ENCODE measurements at regions not wholly inside any gene's neighbourhood (a gene's known extent, or its start where the extent isn't known, plus 50 kb on each side); places are given as distances from the start of the nearest gene placed in this dataset.

DNA sequence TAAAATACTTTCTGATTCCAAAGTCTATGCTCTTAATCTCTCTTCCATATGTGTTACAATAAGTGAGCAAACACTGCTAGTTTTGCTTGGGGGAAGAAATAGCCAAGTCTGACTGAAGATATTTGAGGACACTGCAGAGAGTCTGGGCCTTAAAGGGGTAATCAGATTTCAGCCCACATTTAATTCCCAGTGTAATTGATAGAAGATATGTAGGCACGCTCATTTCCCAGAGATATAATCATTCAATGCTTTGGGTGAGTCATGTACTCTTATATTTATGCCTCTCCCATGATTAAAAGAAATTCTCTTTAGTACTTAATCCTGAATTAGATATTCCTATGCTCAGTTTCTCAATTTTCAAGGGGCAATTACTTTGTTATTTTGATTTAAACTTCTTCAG, 178.1 kb upstream of the POM121L12 start:
- H3K4me3 ChIP-seq (ENCODE audit: low read depth, low read length): no peak overlapping the region
- TF ChIP-seq, protein P1, sequence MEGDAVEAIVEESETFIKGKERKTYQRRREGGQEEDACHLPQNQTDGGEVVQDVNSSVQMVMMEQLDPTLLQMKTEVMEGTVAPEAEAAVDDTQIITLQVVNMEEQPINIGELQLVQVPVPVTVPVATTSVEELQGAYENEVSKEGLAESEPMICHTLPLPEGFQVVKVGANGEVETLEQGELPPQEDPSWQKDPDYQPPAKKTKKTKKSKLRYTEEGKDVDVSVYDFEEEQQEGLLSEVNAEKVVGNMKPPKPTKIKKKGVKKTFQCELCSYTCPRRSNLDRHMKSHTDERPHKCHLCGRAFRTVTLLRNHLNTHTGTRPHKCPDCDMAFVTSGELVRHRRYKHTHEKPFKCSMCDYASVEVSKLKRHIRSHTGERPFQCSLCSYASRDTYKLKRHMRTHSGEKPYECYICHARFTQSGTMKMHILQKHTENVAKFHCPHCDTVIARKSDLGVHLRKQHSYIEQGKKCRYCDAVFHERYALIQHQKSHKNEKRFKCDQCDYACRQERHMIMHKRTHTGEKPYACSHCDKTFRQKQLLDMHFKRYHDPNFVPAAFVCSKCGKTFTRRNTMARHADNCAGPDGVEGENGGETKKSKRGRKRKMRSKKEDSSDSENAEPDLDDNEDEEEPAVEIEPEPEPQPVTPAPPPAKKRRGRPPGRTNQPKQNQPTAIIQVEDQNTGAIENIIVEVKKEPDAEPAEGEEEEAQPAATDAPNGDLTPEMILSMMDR (IDR thresholded peaks at IDR 0.05; ENCODE audit: borderline replicate concordance, insufficient read depth, low read depth, low read length): no peak

DNA sequence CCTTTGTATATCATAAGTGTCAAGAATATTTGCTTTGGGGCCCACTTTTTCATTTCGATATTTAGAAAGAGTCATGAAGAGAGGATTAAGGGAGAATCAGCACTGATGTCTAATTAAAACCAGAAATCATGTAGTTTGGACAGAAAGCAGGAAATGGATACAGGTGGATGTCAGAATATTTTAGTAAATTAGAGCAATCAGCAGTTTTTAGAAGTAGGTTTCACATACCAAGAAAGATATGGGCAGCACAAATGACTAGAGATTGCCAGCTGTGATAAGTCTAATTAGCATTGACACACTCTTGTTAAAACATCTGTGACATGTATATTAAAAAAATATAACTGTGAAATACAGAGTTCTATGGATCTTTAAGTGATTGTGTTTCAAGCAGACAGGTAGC, 180.8 kb upstream of the POM121L12 start:
- no peak overlapping the region for H3K4me3 ChIP-seq (ENCODE audit: low read depth, low read length)
- TF ChIP-seq, protein P1 (IDR thresholded peaks at IDR 0.05; ENCODE audit: borderline replicate concordance, insufficient read depth, low read depth, low read length): no peak

DNA sequence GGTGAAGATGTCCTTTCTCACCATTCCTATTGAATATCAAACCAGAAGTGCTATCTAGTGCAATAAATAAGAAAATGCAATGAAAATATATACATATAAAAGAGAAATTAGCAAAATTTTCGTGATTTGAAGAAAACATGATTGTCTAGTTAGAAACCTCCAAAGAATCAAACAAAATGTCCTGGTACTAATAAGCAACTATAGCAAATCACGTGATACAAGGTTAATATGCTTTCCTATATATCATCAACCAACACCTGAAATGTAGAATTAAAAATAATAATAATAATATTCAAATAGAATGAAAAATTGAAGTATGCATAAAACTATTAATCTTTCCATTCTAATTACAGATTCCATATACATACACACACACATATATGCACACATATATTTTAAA, 183.9 kb upstream of the POM121L12 start:
- TF ChIP-seq, protein P1 (IDR thresholded peaks at IDR 0.05; ENCODE audit: borderline replicate concordance, insufficient read depth, low read depth, low read length): no peak
- H3K4me3 ChIP-seq (ENCODE audit: low read depth, low read length): no peak overlapping the region

DNA sequence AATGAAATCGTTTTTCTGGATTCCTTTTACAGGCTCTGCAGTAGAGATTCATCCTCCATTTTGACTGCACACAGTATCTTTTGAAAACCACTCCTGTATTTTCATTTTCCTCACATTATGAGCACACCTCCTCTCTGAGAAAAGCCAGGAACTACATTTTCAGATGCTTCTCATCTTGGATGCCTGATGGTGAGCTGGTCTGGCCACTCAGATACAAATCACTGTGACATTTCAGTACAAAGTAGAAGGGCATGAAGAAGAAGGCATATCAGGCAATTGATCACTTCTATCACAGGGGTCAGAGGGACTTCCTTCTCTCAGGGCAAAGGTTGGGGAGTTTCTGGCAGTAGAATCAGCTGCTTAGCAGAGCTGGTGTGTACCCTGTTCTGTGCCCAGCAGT, 192.0 kb upstream of the POM121L12 start:
- H3K4me3 ChIP-seq (ENCODE audit: low read depth, low read length): no peak overlapping the region

DNA sequence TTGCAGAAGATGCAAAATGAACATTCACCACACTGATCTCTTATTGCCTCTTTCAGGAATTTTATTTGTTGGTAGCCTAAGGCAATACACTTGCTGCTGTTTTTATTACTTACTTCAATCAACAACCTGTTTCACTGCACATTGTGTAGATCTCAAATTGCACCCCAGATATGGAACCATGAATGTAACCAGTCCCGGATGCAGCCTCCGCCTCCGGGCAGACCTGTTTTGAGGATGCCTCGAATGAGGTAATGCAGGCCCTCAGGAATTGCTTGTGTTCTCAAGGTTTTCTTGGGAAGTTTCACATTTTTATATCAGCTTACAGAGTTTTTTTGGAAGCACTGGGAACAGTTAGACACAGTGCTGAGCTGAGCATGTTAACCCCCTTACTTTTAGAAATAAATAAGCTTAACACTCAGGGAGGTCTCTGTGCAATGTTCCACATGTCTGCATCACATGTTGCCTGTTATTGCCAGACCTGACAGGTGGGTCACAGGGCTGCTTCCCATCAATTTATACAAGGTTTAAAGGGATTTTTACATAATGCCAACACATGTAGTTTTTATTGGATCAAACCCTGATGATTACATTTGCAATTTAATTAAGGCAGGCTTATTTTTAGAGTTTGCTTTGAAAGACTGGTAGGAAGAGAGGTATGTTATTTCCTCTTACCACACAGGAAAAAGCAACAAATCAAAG, 193.1 kb upstream of the POM121L12 start:
- TF ChIP-seq, protein P1 (IDR thresholded peaks at IDR 0.05; ENCODE audit: borderline replicate concordance, insufficient read depth, low read depth, low read length): no peak
- no peak overlapping the region for H3K4me3 ChIP-seq (ENCODE audit: low read depth, low read length)

More for the DNA sequence above, 192.0 kb upstream of the POM121L12 start:
- TF ChIP-seq, protein P1 (IDR thresholded peaks at IDR 0.05; ENCODE audit: borderline replicate concordance, insufficient read depth, low read depth, low read length): no peak

DNA sequence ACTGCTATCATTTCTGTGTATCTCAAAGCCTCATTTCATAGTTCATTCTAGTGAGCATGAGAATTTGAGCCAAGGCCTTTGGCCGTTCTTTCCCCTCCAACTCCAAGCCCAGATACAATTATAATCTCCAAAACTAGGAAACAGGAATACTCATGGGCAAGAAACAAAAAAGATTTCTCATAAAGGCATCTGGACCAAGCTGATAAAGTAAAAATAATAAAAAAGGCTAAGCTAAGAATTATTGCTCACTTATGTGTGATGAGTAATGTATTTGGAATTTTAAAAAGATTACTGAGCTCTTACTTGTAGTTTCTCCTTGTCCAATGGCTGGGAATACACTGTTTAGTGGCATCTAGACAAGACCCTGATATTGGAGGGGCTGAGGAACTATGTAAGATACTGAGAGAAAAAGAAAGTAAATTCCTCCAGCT, 196.4 kb upstream of the POM121L12 start:
- no peak overlapping the region for H3K4me3 ChIP-seq (ENCODE audit: low read depth, low read length)
- TF ChIP-seq, protein P1 (IDR thresholded peaks at IDR 0.05; ENCODE audit: borderline replicate concordance, insufficient read depth, low read depth, low read length): no peak

DNA sequence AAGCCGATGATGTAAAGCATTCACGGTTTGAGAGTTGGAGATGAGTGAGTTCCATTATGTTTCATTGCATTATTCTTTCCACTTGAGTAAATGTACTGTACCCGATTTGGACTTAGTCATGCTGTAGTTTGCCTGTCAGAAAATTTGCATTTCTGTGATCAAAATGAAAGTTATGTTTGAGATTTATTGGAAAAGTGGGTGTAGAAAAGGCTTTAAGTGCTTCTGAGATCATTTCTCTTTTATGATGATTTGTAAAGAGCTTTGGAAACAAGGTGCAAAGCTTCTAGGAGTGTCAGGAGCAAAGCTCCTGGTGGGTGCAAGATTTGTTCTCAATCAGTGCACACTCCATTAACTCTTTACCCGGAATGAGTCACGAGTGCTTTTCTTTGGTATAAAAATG, 204.1 kb upstream of the POM121L12 start:
- no peak overlapping the region for H3K4me3 ChIP-seq (ENCODE audit: low read depth, low read length)
- TF ChIP-seq, protein P1 (IDR thresholded peaks at IDR 0.05; ENCODE audit: borderline replicate concordance, insufficient read depth, low read depth, low read length): no peak
